Parathyroid adenoma (tissue), 2 donors: ENCODE measurements at regions not wholly inside any gene's neighbourhood (a gene's known extent, or its start where the extent isn't known, plus 50 kb on each side); places are given as distances from the start of the nearest gene placed in this dataset.

Source experiments
- H2AFZ ChIP-seq: fragments of 300-600 bp; sonication (generic); one replicate; pipeline ENCODE4 v1.7.0; 2017; ENCODE audit warnings: antibody characterized with exemption, mild to moderate bottlenecking
- H3K27ac ChIP-seq: fragments of 300-600 bp; sonication (generic); one replicate; pipeline ENCODE4 v1.7.0; 2017
- H3K27me3 ChIP-seq: fragments of 300-600 bp; sonication (generic); one replicate; pipeline ENCODE4 v1.7.0; 2017; ENCODE audit warnings: low read length; ENCODE audit not compliant: control insufficient read depth, insufficient read depth
- H3K36me3 ChIP-seq: fragments of 300-600 bp; sonication (generic); one replicate; pipeline ENCODE4 v1.7.0; 2017; ENCODE audit warnings: low read length; ENCODE audit not compliant: control insufficient read depth, insufficient read depth
- H3K4me1 ChIP-seq: fragments of 300-600 bp; sonication (generic); one replicate; pipeline ENCODE4 v1.7.0; 2017; ENCODE audit warnings: control low read depth
- H3K4me2 ChIP-seq: fragments of 300-600 bp; sonication (generic); one replicate; pipeline ENCODE4 v1.7.0; 2017; ENCODE audit warnings: low read length
- H3K4me3 ChIP-seq: fragments of 300-600 bp; sonication (generic); one replicate; pipeline ENCODE4 v1.7.0; 2017; ENCODE audit warnings: low read depth, low read length
- H3K79me2 ChIP-seq: fragments of 300-600 bp; sonication (generic); one replicate; pipeline ENCODE4 v1.7.0; 2017; ENCODE audit warnings: control low read depth
- H3K9ac ChIP-seq: fragments of 300-600 bp; sonication (generic); one replicate; pipeline ENCODE4 v1.7.0; 2017; ENCODE audit warnings: mild to moderate bottlenecking
- H3K9me3 ChIP-seq: fragments of 300-600 bp; sonication (generic); one replicate; pipeline ENCODE4 v1.7.0; 2017; ENCODE audit warnings: low read length; ENCODE audit not compliant: control insufficient read depth
- CTCF ChIP-seq: fragments of 300-600 bp; sonication (generic); IDR thresholded peaks from one replicate; pipeline ENCODE4 v1.7.0; 2017; ENCODE audit warnings: antibody characterized with exemption, mild to moderate bottlenecking
- donor health status: primary hyperparathyroidism.

- no peak overlapping the region for H3K9ac ChIP-seq
- peaks cover 29% of the 10 kb centered on the region for H3K4me1 ChIP-seq
- H3K36me3 ChIP-seq: no peaks in the 10 kb centered on the region
- no peak overlapping the region for H3K4me3 ChIP-seq
- H3K27me3 ChIP-seq: no peaks in the 10 kb centered on the region
- H3K79me2 ChIP-seq: no peaks in the 10 kb centered on the region
- no peak for TF ChIP-seq CTCF
- H3K4me2 ChIP-seq: no peak overlapping the region
- H3K27ac ChIP-seq: no peak overlapping the region
- H2AFZ ChIP-seq: no peak overlapping the region
- H3K9me3 ChIP-seq: no peaks in the 10 kb centered on the region
Measured at GRCh38 chr1:234729561-234730474, 119.8 kb upstream of the IRF2BP2 start.

- no peak for TF ChIP-seq CTCF
- Histone ChIP-seq H2AFZ (no peak overlapping the region), H3K27ac (peak overlapping the region; percentile 100), H3K9ac (no peak overlapping the region), H3K4me2 (no peak overlapping the region), H3K9me3 (no peaks in the 10 kb centered on the region), H3K79me2 (no peaks in the 10 kb centered on the region), H3K4me3 (no peak overlapping the region), H3K4me1 (peaks cover 33% of the 10 kb centered on the region), H3K36me3 (no peaks in the 10 kb centered on the region), H3K27me3 (no peaks in the 10 kb centered on the region)
Measured at GRCh38 chr1:234728740-234729139, 118.8 kb upstream of the IRF2BP2 start.

- TF ChIP-seq CTCF: no peak
- Histone ChIP-seq H3K4me3 (no peak overlapping the region), H3K4me2 (no peak overlapping the region), H3K9me3 (no peaks in the 10 kb centered on the region), H3K27me3 (no peaks in the 10 kb centered on the region), H3K36me3 (no peaks in the 10 kb centered on the region), H3K4me1 (peaks cover 45% of the 10 kb centered on the region), H2AFZ (peak overlapping the region; percentile 68), H3K9ac (no peak overlapping the region), H3K79me2 (no peaks in the 10 kb centered on the region), H3K27ac (peak overlapping the region; percentile 100)
Measured at GRCh38 chr1:234727018-234727940, 117.3 kb upstream of the IRF2BP2 start.

- no peaks in the 10 kb centered on the region for H3K79me2 ChIP-seq
- H3K9me3 ChIP-seq: no peaks in the 10 kb centered on the region
- no peak for TF ChIP-seq CTCF
- no peaks in the 10 kb centered on the region for H3K27me3 ChIP-seq
- peaks cover 54% of the 10 kb centered on the region for H3K4me1 ChIP-seq
- H3K36me3 ChIP-seq: no peaks in the 10 kb centered on the region
- H3K27ac ChIP-seq: peak overlapping the region; percentile 100
- no peak overlapping the region for H3K9ac ChIP-seq
- peak overlapping the region; percentile 64 for H3K4me2 ChIP-seq
- H2AFZ ChIP-seq: peak overlapping the region; percentile 68
- no peak overlapping the region for H3K4me3 ChIP-seq
Measured at GRCh38 chr1:234726359-234726943, 116.5 kb upstream of the IRF2BP2 start.
